Stimulated activated CD4-positive, alpha-beta T cell treated with anti-CD3 and anti-CD28 coated beads, TNF-alpha, amount 100 ng/mL, for 24 hours (primary cell): ENCODE measurements at regions not wholly inside any gene's neighbourhood (a gene's known extent, or its start where the extent isn't known, plus 50 kb on each side); places are given as distances from the start of the nearest gene placed in this dataset.

ENCODE experiments used
- DNase-seq, 3 experiments: peaks; one replicate each; pipeline ENCODE4 v3.0.0-alpha.2; 2020; ENCODE audit warnings: low read depth in 3 of 3

GRCh38 chr10:125513429-125514182, 169.4 kb downstream of the TEX36 start:
- DNase-seq: no peak

GRCh38 chr10:125510998-125511397, 172.0 kb downstream of the TEX36 start:
- DNase-seq: no peak

GRCh38 chr10:125505648-125506047, 177.3 kb downstream of the TEX36 start:
- no peak for DNase-seq

- DNase-seq: no peak
Observed at GRCh38 chr10:125502276-125502675, 180.7 kb downstream of the TEX36 start.

- DNase-seq: no peak
Observed at GRCh38 chr10:125495386-125495785, 187.6 kb downstream of the TEX36 start.

GRCh38 chr10:125494651-125495239, 188.2 kb downstream of the TEX36 start:
- DNase-seq: no peak

GRCh38 chr10:125491381-125491780, 191.6 kb downstream of the TEX36 start:
- DNase-seq: no peak

- no peak for DNase-seq
Observed at GRCh38 chr10:125489731-125490130, 193.2 kb downstream of the TEX36 start.

- no peak for DNase-seq
Observed at GRCh38 chr10:125485665-125486064, 197.3 kb downstream of the TEX36 start.

GRCh38 chr10:125484035-125484732, 198.8 kb downstream of the TEX36 start:
- DNase-seq: no peak

- no peak for DNase-seq
Observed at GRCh38 chr10:125482637-125483036, 200.3 kb downstream of the TEX36 start.

GRCh38 chr10:125482108-125482507, 200.9 kb downstream of the TEX36 start:
- DNase-seq: no peak

GRCh38 chr10:125479059-125479458, 203.9 kb downstream of the TEX36 start:
- DNase-seq: no peak

- no peak for DNase-seq
Observed at GRCh38 chr10:125475815-125476214, 207.1 kb downstream of the TEX36 start.

GRCh38 chr10:125473143-125473793, 209.7 kb downstream of the TEX36 start:
- DNase-seq: no peak

GRCh38 chr10:125472010-125472607, 210.9 kb downstream of the TEX36 start:
- no peak for DNase-seq

- DNase-seq: no peak
Observed at GRCh38 chr10:125468278-125468677, 214.7 kb downstream of the TEX36 start.

- DNase-seq: no peak
Observed at GRCh38 chr10:125466685-125467084, 216.3 kb downstream of the TEX36 start.

- no peak for DNase-seq
Observed at GRCh38 chr10:125462845-125463244, 220.1 kb downstream of the TEX36 start.

GRCh38 chr10:125460326-125460725, 222.6 kb downstream of the TEX36 start:
- no peak for DNase-seq

GRCh38 chr10:125457406-125457805, 225.6 kb downstream of the TEX36 start:
- no peak for DNase-seq

GRCh38 chr10:125455855-125456254, 227.1 kb downstream of the TEX36 start:
- DNase-seq: no peak
